ENCODE measurements at regions not wholly inside any gene's neighbourhood (a gene's known extent, or its start where the extent isn't known, plus 50 kb on each side); places are given as distances from the start of the nearest gene placed in this dataset.

DNA sequence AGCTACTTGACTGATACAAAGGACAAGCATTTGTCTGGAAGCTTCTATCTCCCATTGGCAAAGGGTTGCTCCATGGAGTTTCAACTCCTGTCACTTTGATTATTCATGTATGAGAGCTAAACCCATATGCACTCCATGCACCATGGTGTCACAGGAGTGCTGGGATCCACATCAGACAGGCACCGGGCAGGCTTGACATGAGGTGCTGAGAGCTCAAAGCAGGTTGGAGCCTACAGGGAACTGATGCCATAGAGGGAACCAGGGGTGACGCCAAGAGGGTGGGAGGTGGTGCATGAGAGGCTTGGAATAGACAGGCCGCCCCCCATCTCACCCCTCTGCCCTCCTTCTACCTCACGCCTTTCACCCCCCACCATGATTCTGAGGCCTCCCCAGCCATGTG is 199.8 kb upstream of the CCDC68 start:
- TF ChIP-seq, protein P1, sequence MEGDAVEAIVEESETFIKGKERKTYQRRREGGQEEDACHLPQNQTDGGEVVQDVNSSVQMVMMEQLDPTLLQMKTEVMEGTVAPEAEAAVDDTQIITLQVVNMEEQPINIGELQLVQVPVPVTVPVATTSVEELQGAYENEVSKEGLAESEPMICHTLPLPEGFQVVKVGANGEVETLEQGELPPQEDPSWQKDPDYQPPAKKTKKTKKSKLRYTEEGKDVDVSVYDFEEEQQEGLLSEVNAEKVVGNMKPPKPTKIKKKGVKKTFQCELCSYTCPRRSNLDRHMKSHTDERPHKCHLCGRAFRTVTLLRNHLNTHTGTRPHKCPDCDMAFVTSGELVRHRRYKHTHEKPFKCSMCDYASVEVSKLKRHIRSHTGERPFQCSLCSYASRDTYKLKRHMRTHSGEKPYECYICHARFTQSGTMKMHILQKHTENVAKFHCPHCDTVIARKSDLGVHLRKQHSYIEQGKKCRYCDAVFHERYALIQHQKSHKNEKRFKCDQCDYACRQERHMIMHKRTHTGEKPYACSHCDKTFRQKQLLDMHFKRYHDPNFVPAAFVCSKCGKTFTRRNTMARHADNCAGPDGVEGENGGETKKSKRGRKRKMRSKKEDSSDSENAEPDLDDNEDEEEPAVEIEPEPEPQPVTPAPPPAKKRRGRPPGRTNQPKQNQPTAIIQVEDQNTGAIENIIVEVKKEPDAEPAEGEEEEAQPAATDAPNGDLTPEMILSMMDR (conservative IDR thresholded peaks at IDR 0.05 in 1 of 2, IDR thresholded peaks at IDR 0.05 in 1 of 2; ENCODE audit: extremely low read depth in 1 of 2, insufficient read depth in 1 of 2, low read depth in 1 of 2, low read length in 2 of 2): no peak
- TF ChIP-seq EZH2 (IDR thresholded peaks at IDR 0.05; ENCODE audit: borderline replicate concordance, low read length): no peak
